ENCODE measurements at regions not wholly inside any gene's neighbourhood (a gene's known extent, or its start where the extent isn't known, plus 50 kb on each side); places are given as distances from the start of the nearest gene placed in this dataset.

- intact Hi-C loops (cut with micrococcal nuclease; ENCODE audit: unreplicated experiment), result no loop called here
- ChIA-PET CTCF (ENCODE audit: unreplicated experiment) (no interaction called here), POLR2A (interaction anchor here (0.8 to 1.2 kb wide), 4 partner anchors 12 to 203 kb away, joined by 3 to 5 read pairs (median 3); partner anchors contain the start of gene SLC39A10)
- H3K9me3 ChIP-seq (ENCODE audit: low read length), result peaks cover 4% of the 10 kb centered on the region; the same call in 1 of the 2 replicates
- no peak for DNase-seq (ENCODE audit: low spot score)
- no peaks in the 10 kb centered on the region for H4K20me1 ChIP-seq (ENCODE audit: insufficient read depth, low read length)
- no peak overlapping the region for H3K27ac ChIP-seq (ENCODE audit: low read depth, low read length, poor library complexity, severe bottlenecking)
- TF ChIP-seq EZH2phosphoT487 (IDR thresholded peaks at IDR 0.05; ENCODE audit: borderline replicate concordance, low read depth, low read length) (no peak), CTCF (conservative IDR thresholded peaks at IDR 0.05; ENCODE audit: low read length) (no peak)
- H2AFZ ChIP-seq (ENCODE audit: low read length), result no peak overlapping the region
- peaks cover 6% of the 10 kb centered on the region for H3K4me1 ChIP-seq (ENCODE audit: insufficient read depth, low read length, poor library complexity, severe bottlenecking)
- no peaks in the 10 kb centered on the region for H3K36me3 ChIP-seq (ENCODE audit: insufficient read depth, low read length)
- no TSS peak for BruUV-seq (replicated peaks)
- no peak overlapping the region for H3K4me2 ChIP-seq (ENCODE audit: low read length)
- H3K4me3 ChIP-seq (ENCODE audit: low read depth, low read length, poor library complexity, severe bottlenecking), result no peak overlapping the region
- H3K79me2 ChIP-seq (ENCODE audit: insufficient read depth, low read depth, low read length), result no peaks in the 10 kb centered on the region
- no peaks in the 10 kb centered on the region for H3K9me2 ChIP-seq (ENCODE audit: insufficient read depth, low read length)
Measured at GRCh38 chr2:195477248-195477995, 179.6 kb upstream of the SLC39A10 start.

- Histone ChIP-seq H4K20me1 (ENCODE audit: insufficient read depth, low read length) (no peaks in the 10 kb centered on the region), H3K4me1 (ENCODE audit: insufficient read depth, low read length, poor library complexity, severe bottlenecking) (peaks cover 21% of the 10 kb centered on the region), H3K4me3 (ENCODE audit: low read depth, low read length, poor library complexity, severe bottlenecking) (no peak overlapping the region), H3K79me2 (ENCODE audit: insufficient read depth, low read depth, low read length) (no peaks in the 10 kb centered on the region), H3K4me2 (ENCODE audit: low read length) (no peak overlapping the region), H2AFZ (ENCODE audit: low read length) (no peak overlapping the region; the same call in 1 of the 2 replicates), H3K27ac (ENCODE audit: low read depth, low read length, poor library complexity, severe bottlenecking) (no peak overlapping the region), H3K9me2 (ENCODE audit: insufficient read depth, low read length) (no peaks in the 10 kb centered on the region), H3K9me3 (ENCODE audit: low read length) (peaks cover 4% of the 10 kb centered on the region; the same call in 1 of the 2 replicates), H3K36me3 (ENCODE audit: insufficient read depth, low read length) (no peaks in the 10 kb centered on the region)
- intact Hi-C loops (cut with micrococcal nuclease; ENCODE audit: unreplicated experiment), result no loop called here
- POLR2A ChIA-PET, result interaction anchor here (0.6 to 2.1 kb wide), 4 partner anchors 14 to 126 kb away, joined by 3 to 6 read pairs (median 3); no protein-coding TSS in a partner anchor
- CTCF ChIA-PET (ENCODE audit: unreplicated experiment), result no interaction called here
- DNase-seq (ENCODE audit: low spot score), result no peak
- BruUV-seq (replicated peaks), result no TSS peak
- TF ChIP-seq CTCF (conservative IDR thresholded peaks at IDR 0.05; ENCODE audit: low read length) (no peak), EZH2phosphoT487 (IDR thresholded peaks at IDR 0.05; ENCODE audit: borderline replicate concordance, low read depth, low read length) (no peak)
Measured at GRCh38 chr2:195475336-195475735, 181.7 kb upstream of the SLC39A10 start.

- intact Hi-C loops (cut with micrococcal nuclease; ENCODE audit: unreplicated experiment), result no loop called here
- Histone ChIP-seq H3K36me3 (ENCODE audit: insufficient read depth, low read length) (no peaks in the 10 kb centered on the region), H3K9me2 (ENCODE audit: insufficient read depth, low read length) (no peaks in the 10 kb centered on the region), H3K4me1 (ENCODE audit: insufficient read depth, low read length, poor library complexity, severe bottlenecking) (peaks cover 34% of the 10 kb centered on the region), H2AFZ (ENCODE audit: low read length) (no peak overlapping the region), H3K4me3 (ENCODE audit: low read depth, low read length, poor library complexity, severe bottlenecking) (no peak overlapping the region), H3K4me2 (ENCODE audit: low read length) (no peak overlapping the region), H3K27ac (ENCODE audit: low read depth, low read length, poor library complexity, severe bottlenecking) (no peak overlapping the region), H3K9me3 (ENCODE audit: low read length) (peaks cover 4% of the 10 kb centered on the region; the same call in 1 of the 2 replicates), H3K79me2 (ENCODE audit: insufficient read depth, low read depth, low read length) (no peaks in the 10 kb centered on the region), H4K20me1 (ENCODE audit: insufficient read depth, low read length) (no peaks in the 10 kb centered on the region)
- no peak for DNase-seq (ENCODE audit: low spot score)
- TF ChIP-seq CTCF (conservative IDR thresholded peaks at IDR 0.05; ENCODE audit: low read length) (no peak), EZH2phosphoT487 (IDR thresholded peaks at IDR 0.05; ENCODE audit: borderline replicate concordance, low read depth, low read length) (no peak)
- BruUV-seq (replicated peaks), result no TSS peak
- POLR2A ChIA-PET, result interaction anchor here (0.5 to 2.1 kb wide), 4 partner anchors 11 to 20 kb away, joined by 3 to 6 read pairs (median 3); no protein-coding TSS in a partner anchor
- CTCF ChIA-PET (ENCODE audit: unreplicated experiment), result interaction anchor here (0.6 kb wide), 1 partner anchor 11 kb away, joined by 3 read pairs; no protein-coding TSS in a partner anchor
Measured at GRCh38 chr2:195473862-195474261, 183.2 kb upstream of the SLC39A10 start.
